Suprapubic skin (tissue), 4 donors: ENCODE measurements at regions not wholly inside any gene's neighbourhood (a gene's known extent, or its start where the extent isn't known, plus 50 kb on each side); places are given as distances from the start of the nearest gene placed in this dataset.

Experiments used
- EP300 ChIP-seq: sonication (generic); formaldehyde crosslinking; IDR thresholded peaks from one replicate; pipeline ENCODE4 v1.6.1; 2017; ENCODE audit warnings: antibody characterized with exemption
- POLR2A ChIP-seq, 2 donors: fragments of 450-650 bp; IDR thresholded peaks; one replicate each; pipeline ENCODE4 v1.6.1; 2017; ENCODE audit warnings: antibody characterized with exemption in 2 of 2, mild to moderate bottlenecking in 2 of 2, moderate library complexity in 2 of 2
- POLR2AphosphoS5 ChIP-seq, 3 donors: sonication (generic); formaldehyde crosslinking; IDR thresholded peaks; one replicate each; pipeline ENCODE4 v1.6.1; 2017; ENCODE audit warnings: antibody characterized with exemption in 3 of 3
- TF ChIP-seq, protein P1 (sequence below), 2 donors: fragments of 200-600 bp in 1 of 2; fragments of 450-650 bp in 1 of 2; sonication (generic) in 1 of 2; IDR thresholded peaks; one replicate each; pipeline ENCODE4 v1.5.1; 2016 to 2019; ENCODE audit warnings: antibody characterized with exemption in 2 of 2, mild to moderate bottlenecking in 1 of 2, moderate library complexity in 1 of 2

DNA sequence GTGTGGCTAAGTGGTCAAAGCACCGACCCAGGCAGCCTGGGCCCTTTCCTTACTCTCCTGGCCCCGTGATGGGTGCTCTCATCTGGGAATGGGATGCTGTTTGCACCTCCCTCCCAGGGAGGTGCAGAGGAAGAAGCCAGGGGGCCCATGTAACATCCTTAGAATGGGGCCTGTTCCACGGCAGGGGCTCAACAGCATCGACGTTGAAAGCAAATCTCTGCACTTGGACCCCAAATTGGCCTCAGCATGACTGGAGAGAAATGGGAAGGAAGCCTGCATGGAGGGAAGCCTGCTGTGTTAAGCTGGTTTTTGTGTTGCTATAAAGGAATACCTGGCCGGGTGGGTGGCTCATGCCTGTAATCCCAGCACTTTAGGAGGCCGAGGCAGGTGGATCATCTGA, 1288.4 kb downstream of the TBC1D22A start:
- TF ChIP-seq, protein P1, sequence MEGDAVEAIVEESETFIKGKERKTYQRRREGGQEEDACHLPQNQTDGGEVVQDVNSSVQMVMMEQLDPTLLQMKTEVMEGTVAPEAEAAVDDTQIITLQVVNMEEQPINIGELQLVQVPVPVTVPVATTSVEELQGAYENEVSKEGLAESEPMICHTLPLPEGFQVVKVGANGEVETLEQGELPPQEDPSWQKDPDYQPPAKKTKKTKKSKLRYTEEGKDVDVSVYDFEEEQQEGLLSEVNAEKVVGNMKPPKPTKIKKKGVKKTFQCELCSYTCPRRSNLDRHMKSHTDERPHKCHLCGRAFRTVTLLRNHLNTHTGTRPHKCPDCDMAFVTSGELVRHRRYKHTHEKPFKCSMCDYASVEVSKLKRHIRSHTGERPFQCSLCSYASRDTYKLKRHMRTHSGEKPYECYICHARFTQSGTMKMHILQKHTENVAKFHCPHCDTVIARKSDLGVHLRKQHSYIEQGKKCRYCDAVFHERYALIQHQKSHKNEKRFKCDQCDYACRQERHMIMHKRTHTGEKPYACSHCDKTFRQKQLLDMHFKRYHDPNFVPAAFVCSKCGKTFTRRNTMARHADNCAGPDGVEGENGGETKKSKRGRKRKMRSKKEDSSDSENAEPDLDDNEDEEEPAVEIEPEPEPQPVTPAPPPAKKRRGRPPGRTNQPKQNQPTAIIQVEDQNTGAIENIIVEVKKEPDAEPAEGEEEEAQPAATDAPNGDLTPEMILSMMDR (IDR thresholded peaks at IDR 0.05) = no peak
- TF ChIP-seq POLR2A (IDR thresholded peaks at IDR 0.05) = no peak
- no peak for TF ChIP-seq EP300
- TF ChIP-seq POLR2AphosphoS5 (IDR thresholded peaks at IDR 0.05) = no peak
